ENCODE measurements at regions not wholly inside any gene's neighbourhood (a gene's known extent, or its start where the extent isn't known, plus 50 kb on each side); places are given as distances from the start of the nearest gene placed in this dataset.
"Not testable (repeated sequence)": the region's sequence is repeated elsewhere in the genome, so short reads cannot be mapped to it uniquely, and the experiment has no call there.

DNA sequence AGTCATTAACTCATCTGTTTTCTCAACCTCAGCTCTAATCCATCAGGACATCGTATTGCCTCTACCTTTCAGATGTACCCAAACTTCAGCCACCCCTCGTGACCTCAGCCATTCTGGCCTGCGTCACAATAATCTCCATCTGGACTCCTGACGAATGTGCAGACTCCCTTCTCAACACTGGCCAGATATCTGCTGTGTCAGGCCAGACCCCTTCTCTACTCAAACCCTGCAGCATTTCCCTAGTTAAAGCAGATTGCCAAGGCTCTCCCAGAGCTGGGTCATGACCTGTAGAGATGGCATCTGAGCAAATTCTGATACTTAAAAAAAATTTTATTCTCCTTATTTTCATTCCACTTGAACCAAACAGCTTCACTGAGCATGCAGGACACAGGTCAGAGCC is 69.5 kb upstream of the TMEM18 start:
- H3K9me3 Mint-ChIP-seq (ENCODE audit: unreplicated experiment), result peaks cover 7% of the 10 kb centered on the region
- H3K4me1 Mint-ChIP-seq (ENCODE audit: low read depth, unreplicated experiment), result peaks cover 7% of the 10 kb centered on the region
- TF ChIP-seq, protein P1, sequence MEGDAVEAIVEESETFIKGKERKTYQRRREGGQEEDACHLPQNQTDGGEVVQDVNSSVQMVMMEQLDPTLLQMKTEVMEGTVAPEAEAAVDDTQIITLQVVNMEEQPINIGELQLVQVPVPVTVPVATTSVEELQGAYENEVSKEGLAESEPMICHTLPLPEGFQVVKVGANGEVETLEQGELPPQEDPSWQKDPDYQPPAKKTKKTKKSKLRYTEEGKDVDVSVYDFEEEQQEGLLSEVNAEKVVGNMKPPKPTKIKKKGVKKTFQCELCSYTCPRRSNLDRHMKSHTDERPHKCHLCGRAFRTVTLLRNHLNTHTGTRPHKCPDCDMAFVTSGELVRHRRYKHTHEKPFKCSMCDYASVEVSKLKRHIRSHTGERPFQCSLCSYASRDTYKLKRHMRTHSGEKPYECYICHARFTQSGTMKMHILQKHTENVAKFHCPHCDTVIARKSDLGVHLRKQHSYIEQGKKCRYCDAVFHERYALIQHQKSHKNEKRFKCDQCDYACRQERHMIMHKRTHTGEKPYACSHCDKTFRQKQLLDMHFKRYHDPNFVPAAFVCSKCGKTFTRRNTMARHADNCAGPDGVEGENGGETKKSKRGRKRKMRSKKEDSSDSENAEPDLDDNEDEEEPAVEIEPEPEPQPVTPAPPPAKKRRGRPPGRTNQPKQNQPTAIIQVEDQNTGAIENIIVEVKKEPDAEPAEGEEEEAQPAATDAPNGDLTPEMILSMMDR (IDR thresholded peaks at IDR 0.05; ENCODE audit: partially characterized antibody, unreplicated experiment), result no peak
- no peak overlapping the region for H3K4me3 Mint-ChIP-seq (ENCODE audit: unreplicated experiment)
- peaks cover 2% of the 10 kb centered on the region for H3K27me3 Mint-ChIP-seq (ENCODE audit: unreplicated experiment)
- H3K36me3 Mint-ChIP-seq (ENCODE audit: unreplicated experiment), result no peaks in the 10 kb centered on the region
- no peak for DNase-seq
- no peak overlapping the region for H3K27ac Mint-ChIP-seq (ENCODE audit: unreplicated experiment)

DNA sequence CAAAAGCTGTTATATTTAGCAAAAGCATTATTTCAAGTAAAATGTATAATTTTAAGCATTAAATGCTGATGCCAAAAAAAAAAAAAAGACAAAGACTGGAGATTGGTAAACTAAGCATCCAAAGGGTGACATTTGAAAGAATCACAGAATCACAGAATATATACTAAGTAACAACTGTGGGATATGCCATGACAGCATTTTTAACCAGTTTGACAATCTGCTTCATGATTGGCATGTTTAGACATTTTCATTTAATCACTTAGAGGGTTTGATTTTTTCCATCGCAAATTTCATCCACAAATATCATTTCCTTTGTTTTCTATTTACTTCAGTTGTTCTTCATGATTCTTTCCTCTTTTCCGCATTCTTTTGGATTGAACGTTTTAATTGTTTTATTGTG is 66.9 kb upstream of the TMEM18 start:
- peaks cover 11% of the 10 kb centered on the region for H3K4me1 Mint-ChIP-seq (ENCODE audit: low read depth, unreplicated experiment)
- TF ChIP-seq, protein P1 (IDR thresholded peaks at IDR 0.05; ENCODE audit: partially characterized antibody, unreplicated experiment), result no peak
- H3K4me3 Mint-ChIP-seq (ENCODE audit: unreplicated experiment), result no peak overlapping the region
- no peaks in the 10 kb centered on the region for H3K36me3 Mint-ChIP-seq (ENCODE audit: unreplicated experiment)
- peaks cover 11% of the 10 kb centered on the region for H3K9me3 Mint-ChIP-seq (ENCODE audit: unreplicated experiment)
- no peak overlapping the region for H3K27ac Mint-ChIP-seq (ENCODE audit: unreplicated experiment)
- DNase-seq, result no peak
- peaks cover 12% of the 10 kb centered on the region for H3K27me3 Mint-ChIP-seq (ENCODE audit: unreplicated experiment)

DNA sequence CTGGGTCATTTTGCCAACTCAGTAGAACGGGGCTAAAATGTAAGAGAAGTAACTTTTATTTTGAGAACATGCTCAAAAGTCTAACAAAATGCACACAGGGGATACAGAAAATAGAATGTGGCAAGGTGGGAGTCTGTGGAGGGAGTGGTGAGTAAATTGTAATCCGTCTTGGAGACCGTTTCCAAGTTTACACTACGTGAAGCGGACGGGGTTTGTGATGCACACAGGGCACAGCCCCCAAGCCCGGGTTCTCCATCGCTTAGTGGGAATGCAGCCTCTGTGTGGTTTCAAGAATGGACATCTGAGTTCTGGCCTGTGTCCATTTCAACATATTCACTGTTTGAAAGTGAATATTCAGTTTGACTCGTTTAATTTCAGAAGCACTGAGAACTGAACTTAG is 65.0 kb upstream of the TMEM18 start:
- TF ChIP-seq, protein P1 (IDR thresholded peaks at IDR 0.05; ENCODE audit: partially characterized antibody, unreplicated experiment), result no peak
- Mint-ChIP-seq H3K27me3 (ENCODE audit: unreplicated experiment) (peaks cover 12% of the 10 kb centered on the region), H3K27ac (ENCODE audit: unreplicated experiment) (no peak overlapping the region), H3K9me3 (ENCODE audit: unreplicated experiment) (peaks cover 6% of the 10 kb centered on the region), H3K4me1 (ENCODE audit: low read depth, unreplicated experiment) (peaks cover 11% of the 10 kb centered on the region), H3K36me3 (ENCODE audit: unreplicated experiment) (no peaks in the 10 kb centered on the region), H3K4me3 (ENCODE audit: unreplicated experiment) (peak overlapping the region; percentile 88)
- no peak for DNase-seq

DNA sequence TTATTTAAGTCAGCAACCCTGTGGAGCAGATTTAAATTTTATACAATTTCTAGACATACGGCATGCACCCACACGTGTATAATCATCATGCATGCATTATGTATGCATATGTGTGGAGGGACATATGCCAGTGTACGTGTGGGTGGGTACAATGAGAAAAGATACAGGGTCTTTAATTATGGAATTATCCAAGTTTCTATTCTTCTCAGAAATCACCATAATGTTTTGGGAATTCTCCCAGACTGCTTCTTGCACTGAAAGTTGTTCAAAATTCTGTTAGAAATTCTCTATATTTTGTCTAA is 63.9 kb upstream of the TMEM18 start:
- TF ChIP-seq, protein P1 (IDR thresholded peaks at IDR 0.05; ENCODE audit: partially characterized antibody, unreplicated experiment), result no peak
- Mint-ChIP-seq H3K36me3 (ENCODE audit: unreplicated experiment) (no peaks in the 10 kb centered on the region), H3K4me3 (ENCODE audit: unreplicated experiment) (peak overlapping the region; percentile 88), H3K27me3 (ENCODE audit: unreplicated experiment) (peaks cover 10% of the 10 kb centered on the region), H3K27ac (ENCODE audit: unreplicated experiment) (peak overlapping the region; percentile 84), H3K4me1 (ENCODE audit: low read depth, unreplicated experiment) (peaks cover 11% of the 10 kb centered on the region), H3K9me3 (ENCODE audit: unreplicated experiment) (peaks cover 6% of the 10 kb centered on the region)
- no peak for DNase-seq

DNA sequence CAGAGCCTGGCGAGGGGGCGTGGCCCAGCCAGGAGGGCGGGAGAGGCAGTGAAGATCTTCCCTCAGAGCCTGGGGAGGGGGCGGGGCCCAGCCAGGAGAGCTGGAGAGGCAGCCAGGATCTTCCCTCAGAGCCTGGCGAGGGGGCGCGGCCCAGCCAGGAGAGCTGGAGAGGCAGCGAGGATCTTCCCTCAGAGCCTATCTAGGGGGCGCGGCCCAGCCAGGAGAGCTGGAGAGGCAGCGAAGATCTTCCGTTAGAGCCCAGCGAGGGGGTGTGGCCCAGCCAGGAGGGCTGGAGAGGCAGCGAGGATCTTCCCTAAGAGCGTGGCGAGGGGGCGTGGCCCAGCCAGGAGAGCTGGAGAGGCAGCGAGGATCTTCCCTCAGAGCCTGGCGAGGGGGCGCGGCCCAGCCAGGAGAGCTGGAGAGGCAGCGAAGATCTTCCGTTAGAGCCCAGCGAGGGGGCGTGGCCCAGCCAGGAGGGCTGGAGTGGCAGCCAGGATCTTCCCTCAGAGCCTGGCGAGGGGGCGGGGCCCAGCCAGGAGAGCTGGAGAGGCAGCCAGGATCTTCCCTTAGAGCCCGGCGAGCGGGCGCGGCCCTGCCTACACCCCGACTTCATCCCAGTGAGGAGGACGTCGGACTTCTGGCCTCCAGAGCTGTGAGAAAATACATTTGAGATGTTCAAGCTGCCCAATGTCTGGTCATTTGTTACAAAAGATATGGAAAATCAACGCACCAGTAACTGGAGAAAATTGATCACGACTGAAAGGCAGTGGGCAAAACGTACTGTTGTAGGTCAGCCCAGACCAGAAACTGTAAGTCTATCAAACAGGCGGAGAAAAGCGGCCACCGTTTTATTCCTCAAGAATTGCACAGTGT is 63.4 kb upstream of the TMEM18 start:
- peaks cover 12% of the 10 kb centered on the region for H3K27me3 Mint-ChIP-seq (ENCODE audit: unreplicated experiment)
- H3K4me3 Mint-ChIP-seq (ENCODE audit: unreplicated experiment), result peak overlapping the region; percentile 88
- not testable (repeated sequence) for H3K36me3 Mint-ChIP-seq (ENCODE audit: unreplicated experiment); H3K9me3 Mint-ChIP-seq (ENCODE audit: unreplicated experiment)
- peaks cover 13% of the 10 kb centered on the region for H3K4me1 Mint-ChIP-seq (ENCODE audit: low read depth, unreplicated experiment)
- H3K27ac Mint-ChIP-seq (ENCODE audit: unreplicated experiment), result peak overlapping the region; percentile 84
- peak; percentile 94 for DNase-seq

DNA sequence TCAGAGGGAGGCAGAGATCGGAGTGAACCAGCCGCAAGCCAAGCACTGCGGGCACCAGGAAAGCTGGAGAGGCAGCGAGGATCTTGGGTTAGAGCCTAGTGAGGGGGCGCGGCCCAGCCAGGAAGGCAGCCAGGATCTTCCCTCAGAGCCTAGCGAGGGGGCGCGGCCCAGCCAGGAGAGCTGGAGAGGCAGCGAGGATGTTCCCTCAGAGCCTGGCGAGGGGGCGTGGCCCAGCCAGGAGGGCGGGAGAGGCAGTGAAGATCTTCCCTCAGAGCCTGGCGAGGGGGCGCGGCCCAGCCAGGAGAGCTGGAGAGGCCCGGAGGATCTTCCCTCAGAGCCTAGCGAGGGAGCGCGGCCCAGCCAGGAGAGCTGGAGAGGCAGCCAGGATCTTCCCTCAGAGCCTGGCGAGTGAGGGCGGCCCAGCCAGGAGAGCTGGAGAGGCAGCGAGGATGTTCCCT is 62.7 kb upstream of the TMEM18 start:
- H3K27ac Mint-ChIP-seq (ENCODE audit: unreplicated experiment), result peak overlapping the region; percentile 42
- peak; percentile 69 for DNase-seq
- not testable (repeated sequence) for H3K36me3 Mint-ChIP-seq (ENCODE audit: unreplicated experiment); H3K9me3 Mint-ChIP-seq (ENCODE audit: unreplicated experiment)
- H3K4me3 Mint-ChIP-seq (ENCODE audit: unreplicated experiment), result peak overlapping the region; percentile 88
- H3K4me1 Mint-ChIP-seq (ENCODE audit: low read depth, unreplicated experiment), result peaks cover 16% of the 10 kb centered on the region
- H3K27me3 Mint-ChIP-seq (ENCODE audit: unreplicated experiment), result peaks cover 12% of the 10 kb centered on the region

Data from glutamatergic neuron (in vitro differentiated cells).